ENCODE measurements at regions not wholly inside any gene's neighbourhood (a gene's known extent, or its start where the extent isn't known, plus 50 kb on each side); places are given as distances from the start of the nearest gene placed in this dataset.

DNA sequence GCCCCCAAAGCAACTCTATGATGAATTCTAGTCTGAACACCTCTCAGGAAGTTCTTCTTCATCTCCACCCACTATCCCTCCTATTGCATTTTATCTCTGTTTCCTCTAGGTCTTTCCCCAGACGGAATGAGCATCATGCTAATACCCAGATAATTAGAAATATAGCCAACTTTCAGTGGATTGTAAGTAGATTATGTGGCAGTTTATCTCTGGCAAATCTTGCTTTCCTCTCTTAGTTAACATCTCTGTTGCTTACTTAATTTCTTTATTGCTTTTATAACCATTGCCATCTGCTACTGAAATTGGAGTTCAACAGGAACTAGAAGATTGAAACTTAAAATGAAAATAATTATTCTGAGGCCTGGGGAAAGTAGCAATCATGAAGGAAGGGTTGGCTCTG lies 378.6 kb downstream of the RPS6KC1 start:
- no peaks in the 10 kb centered on the region for H3K9me3 ChIP-seq
- in situ Hi-C loops (cut with MboI; ENCODE audit: low sequenced_read_pairs in 4 of 4) (no loop called here), intact Hi-C loops (cut with DNase I; ENCODE audit: low total_unique reads) (no loop called here)
- no peak for TF ChIP-seq POLR2A (IDR thresholded peaks at IDR 0.05)
- TF ChIP-seq, protein P1, sequence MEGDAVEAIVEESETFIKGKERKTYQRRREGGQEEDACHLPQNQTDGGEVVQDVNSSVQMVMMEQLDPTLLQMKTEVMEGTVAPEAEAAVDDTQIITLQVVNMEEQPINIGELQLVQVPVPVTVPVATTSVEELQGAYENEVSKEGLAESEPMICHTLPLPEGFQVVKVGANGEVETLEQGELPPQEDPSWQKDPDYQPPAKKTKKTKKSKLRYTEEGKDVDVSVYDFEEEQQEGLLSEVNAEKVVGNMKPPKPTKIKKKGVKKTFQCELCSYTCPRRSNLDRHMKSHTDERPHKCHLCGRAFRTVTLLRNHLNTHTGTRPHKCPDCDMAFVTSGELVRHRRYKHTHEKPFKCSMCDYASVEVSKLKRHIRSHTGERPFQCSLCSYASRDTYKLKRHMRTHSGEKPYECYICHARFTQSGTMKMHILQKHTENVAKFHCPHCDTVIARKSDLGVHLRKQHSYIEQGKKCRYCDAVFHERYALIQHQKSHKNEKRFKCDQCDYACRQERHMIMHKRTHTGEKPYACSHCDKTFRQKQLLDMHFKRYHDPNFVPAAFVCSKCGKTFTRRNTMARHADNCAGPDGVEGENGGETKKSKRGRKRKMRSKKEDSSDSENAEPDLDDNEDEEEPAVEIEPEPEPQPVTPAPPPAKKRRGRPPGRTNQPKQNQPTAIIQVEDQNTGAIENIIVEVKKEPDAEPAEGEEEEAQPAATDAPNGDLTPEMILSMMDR (IDR thresholded peaks at IDR 0.05 in 4 of 5, conservative IDR thresholded peaks at IDR 0.05 in 1 of 5), result no peak
- no peak overlapping the region for H3K27ac ChIP-seq
- no peaks in the 10 kb centered on the region for H3K27me3 ChIP-seq
- ATAC-seq, result no peak
- no peak for DNase-seq
- H3K4me3 ChIP-seq, result no peak overlapping the region
- no peaks in the 10 kb centered on the region for H3K4me1 ChIP-seq
- no peaks in the 10 kb centered on the region for H3K36me3 ChIP-seq

DNA sequence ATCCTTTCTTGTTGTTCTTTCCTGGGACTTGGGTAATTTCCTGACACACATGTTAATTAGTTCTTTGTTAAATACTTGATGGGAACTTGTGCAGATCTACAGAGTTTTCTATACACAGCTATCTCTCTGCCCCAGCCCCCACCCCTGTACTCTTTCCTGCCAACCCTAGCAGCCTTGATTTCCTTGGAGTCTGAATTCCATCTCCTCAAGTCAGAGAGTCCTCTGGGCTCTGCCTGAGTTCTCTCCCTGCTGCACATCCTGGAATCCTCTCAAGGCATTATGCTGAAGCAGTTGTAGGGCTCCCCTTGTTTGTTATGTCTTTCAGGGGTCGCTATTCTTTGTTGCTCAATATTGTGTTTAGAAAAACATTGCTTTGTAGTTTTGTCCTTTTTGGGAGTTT lies 384.7 kb downstream of the RPS6KC1 start:
- Histone ChIP-seq H3K27ac (no peak overlapping the region), H3K36me3 (no peaks in the 10 kb centered on the region), H3K4me1 (no peaks in the 10 kb centered on the region), H3K9me3 (no peaks in the 10 kb centered on the region), H3K27me3 (no peaks in the 10 kb centered on the region), H3K4me3 (no peak overlapping the region)
- TF ChIP-seq, protein P1 (IDR thresholded peaks at IDR 0.05 in 4 of 5, conservative IDR thresholded peaks at IDR 0.05 in 1 of 5), result no peak
- TF ChIP-seq POLR2A (IDR thresholded peaks at IDR 0.05), result no peak
- in situ Hi-C loops (cut with MboI; ENCODE audit: low sequenced_read_pairs in 4 of 4) (no loop called here), intact Hi-C loops (cut with DNase I; ENCODE audit: low total_unique reads) (no loop called here)
- ATAC-seq (no peak), DNase-seq (no peak)

DNA sequence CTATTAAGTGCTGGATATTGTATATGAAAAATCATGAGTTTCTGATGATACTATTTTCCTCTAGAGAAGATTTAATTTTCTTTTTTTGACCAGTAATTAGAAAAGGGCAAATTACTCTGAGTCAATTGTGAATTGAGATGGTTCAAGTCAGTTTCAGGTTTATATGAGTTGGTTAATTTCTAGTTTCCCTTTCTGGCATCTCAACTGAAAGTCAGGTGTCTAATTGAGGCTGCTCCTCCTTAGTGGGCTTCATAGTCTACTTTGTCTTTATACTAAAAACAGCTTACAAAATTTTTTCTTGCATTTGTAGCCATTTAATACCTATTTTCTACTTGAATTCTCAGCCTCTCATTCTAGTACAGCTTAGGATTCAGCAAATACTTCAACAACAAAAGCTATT lies 387.3 kb downstream of the RPS6KC1 start:
- H3K9me3 ChIP-seq, result no peaks in the 10 kb centered on the region
- DNase-seq (no peak), ATAC-seq (no peak)
- H3K36me3 ChIP-seq, result no peaks in the 10 kb centered on the region
- no peaks in the 10 kb centered on the region for H3K4me1 ChIP-seq
- intact Hi-C loops (cut with DNase I; ENCODE audit: low total_unique reads) (no loop called here), in situ Hi-C loops (cut with MboI; ENCODE audit: low sequenced_read_pairs in 4 of 4) (no loop called here)
- H3K27me3 ChIP-seq, result no peaks in the 10 kb centered on the region
- no peak for TF ChIP-seq POLR2A (IDR thresholded peaks at IDR 0.05)
- TF ChIP-seq, protein P1 (IDR thresholded peaks at IDR 0.05 in 4 of 5, conservative IDR thresholded peaks at IDR 0.05 in 1 of 5), result no peak
- no peak overlapping the region for H3K27ac ChIP-seq
- no peak overlapping the region for H3K4me3 ChIP-seq

DNA sequence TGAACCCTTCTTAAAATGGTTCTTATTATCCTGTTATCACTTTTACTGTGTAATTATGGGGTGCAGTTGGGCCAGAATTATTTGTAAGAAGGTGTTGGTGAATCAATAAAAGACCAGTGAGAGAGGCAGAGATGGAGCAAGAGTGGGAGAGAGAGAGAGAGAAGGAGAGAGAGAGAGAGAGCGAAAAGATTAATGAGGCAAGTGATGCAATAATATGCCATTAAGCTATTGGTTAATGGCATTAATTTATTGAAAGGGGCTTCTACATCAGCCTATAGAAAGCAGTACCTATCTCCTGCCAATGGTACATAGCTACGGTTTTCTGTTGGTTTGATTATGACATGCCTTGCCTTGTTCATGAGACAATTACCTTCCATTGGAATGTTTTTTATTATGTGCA lies 388.7 kb downstream of the RPS6KC1 start:
- TF ChIP-seq POLR2A (IDR thresholded peaks at IDR 0.05), result no peak
- TF ChIP-seq, protein P1 (IDR thresholded peaks at IDR 0.05 in 4 of 5, conservative IDR thresholded peaks at IDR 0.05 in 1 of 5), result no peak
- intact Hi-C loops (cut with DNase I; ENCODE audit: low total_unique reads), result no loop called here
- no peak for ATAC-seq
- Histone ChIP-seq H3K4me1 (no peaks in the 10 kb centered on the region), H3K27me3 (no peaks in the 10 kb centered on the region), H3K4me3 (no peak overlapping the region), H3K27ac (no peak overlapping the region), H3K36me3 (no peaks in the 10 kb centered on the region), H3K9me3 (no peaks in the 10 kb centered on the region)
- in situ Hi-C loops (cut with MboI; ENCODE audit: low sequenced_read_pairs in 4 of 4), result no loop called here
- no peak for DNase-seq

DNA sequence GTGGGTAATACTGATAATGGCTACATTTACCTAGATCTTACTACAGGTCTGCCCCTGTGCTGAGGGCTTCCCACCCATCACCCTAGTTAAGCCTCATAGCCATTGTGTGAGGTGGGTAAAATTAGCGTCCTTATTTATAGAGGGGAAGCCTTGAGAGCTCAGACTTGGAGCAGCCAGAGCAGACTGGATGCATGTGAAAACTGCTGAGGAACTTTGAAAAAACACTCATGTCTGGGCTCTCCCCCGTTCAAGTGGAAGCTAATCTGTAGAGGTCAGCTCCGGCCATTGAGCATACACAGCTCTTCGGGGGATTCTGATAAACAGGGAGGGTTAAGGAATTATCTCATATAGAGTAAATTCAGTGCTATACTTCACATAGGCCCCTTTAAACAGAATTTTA lies 389.7 kb downstream of the RPS6KC1 start:
- no peak for ATAC-seq
- intact Hi-C loops (cut with DNase I; ENCODE audit: low total_unique reads), result no loop called here
- no peak overlapping the region for H3K4me3 ChIP-seq
- no peaks in the 10 kb centered on the region for H3K9me3 ChIP-seq
- in situ Hi-C loops (cut with MboI; ENCODE audit: low sequenced_read_pairs in 4 of 4), result no loop called here
- DNase-seq, result no peak
- no peaks in the 10 kb centered on the region for H3K27me3 ChIP-seq
- no peaks in the 10 kb centered on the region for H3K4me1 ChIP-seq
- TF ChIP-seq POLR2A (IDR thresholded peaks at IDR 0.05), result no peak
- TF ChIP-seq, protein P1 (IDR thresholded peaks at IDR 0.05 in 4 of 5, conservative IDR thresholded peaks at IDR 0.05 in 1 of 5), result no peak
- H3K27ac ChIP-seq, result no peak overlapping the region
- H3K36me3 ChIP-seq, result no peaks in the 10 kb centered on the region
